SK-N-SH (cell line): ENCODE measurements at regions not wholly inside any gene's neighbourhood (a gene's known extent, or its start where the extent isn't known, plus 50 kb on each side); places are given as distances from the start of the nearest gene placed in this dataset.

ENCODE experiments used
- CTCF ChIA-PET: fragments of 300-600, 350-600 bp; formaldehyde crosslinking; extraction: SDS; loops from one replicate; lab custom pipeline; 2021; lab: Yijun Ruan, JAX
- POLR2A ChIA-PET: fragments of 350-600 bp; sonication (Branson Sonifier 250); formaldehyde crosslinking; extraction: SDS; loops from one replicate; lab custom pipeline; 2020; ENCODE audit warnings: antibody characterized with exemption, inconsistent platforms; lab: Yijun Ruan, JAX
- DNase-seq: peaks from one replicate; pipeline ENCODE4 v3.0.0; 2012
- H2AFZ ChIP-seq: fragments of 200-600 bp; sonication (generic); 2 replicates; pipeline ENCODE4 v1.8.1; 2016; ENCODE audit warnings: antibody characterized with exemption, mild to moderate bottlenecking, low read depth
- H3F3A ChIP-seq: fragments of 200-600 bp; sonication (generic); replicated peaks from 2 replicates; pipeline ENCODE3; 2016; ENCODE audit warnings: antibody characterized with exemption, mild to moderate bottlenecking; ENCODE audit not compliant: insufficient read depth
- H3K27ac ChIP-seq, 2 experiments: fragments of 200-500 bp in 1 of 2; fragments of 200-600 bp in 1 of 2; sonication (Bioruptor generic) in 1 of 2; sonication (generic), shearing (Covaris generic) in 1 of 2; 2 replicates each; pipeline versions ENCODE4 v1.5.1 to v1.6.1; 2014 to 2016; ENCODE audit warnings: low read depth in 2 of 2, inconsistent platforms in 1 of 2, low read length in 1 of 2, mild to moderate bottlenecking in 1 of 2, mixed read lengths in 1 of 2
- H3K27me3 ChIP-seq: fragments of 200-600 bp; sonication (generic), shearing (Covaris generic); 2 replicates; pipeline ENCODE4 v1.6.1; 2016; ENCODE audit warnings: mixed run types; ENCODE audit not compliant: insufficient read depth
- H3K36me3 ChIP-seq, 2 experiments: fragments of 200-500 bp in 1 of 2; fragments of 200-600 bp in 1 of 2; sonication (Bioruptor generic) in 1 of 2; sonication (generic) in 1 of 2; replicated peaks in 1 of 2; 2 replicates each; pipeline versions ENCODE3 to v1.5.1; 2014 to 2016; ENCODE audit warnings: low read length in 1 of 2, mild to moderate bottlenecking in 1 of 2; ENCODE audit not compliant: insufficient read depth in 2 of 2, control insufficient read depth in 1 of 2
- H3K4me1 ChIP-seq, 2 experiments: fragments of 200-500 bp in 1 of 2; fragments of 200-600 bp in 1 of 2; sonication (Bioruptor generic) in 1 of 2; sonication (generic), shearing (Covaris generic) in 1 of 2; 2 replicates each; pipeline versions ENCODE4 v1.5.1 to v1.6.1; 2014 to 2016; ENCODE audit warnings: low read depth in 1 of 2, low read length in 1 of 2, mixed run types in 1 of 2; ENCODE audit not compliant: insufficient read depth in 2 of 2, control insufficient read depth in 1 of 2
- H3K4me2 ChIP-seq: fragments of 200-600 bp; sonication (generic), shearing (Covaris generic); 2 replicates; pipeline ENCODE4 v1.6.1; 2017; ENCODE audit warnings: mixed run types
- H3K4me3 ChIP-seq, 2 experiments: fragments of 200-500 bp in 1 of 2; fragments of 200-600 bp in 1 of 2; sonication (Bioruptor generic) in 1 of 2; sonication (generic), shearing (Covaris generic) in 1 of 2; 2 replicates each; pipeline versions ENCODE4 v1.5.1 to v1.8.1; 2014 to 2016; ENCODE audit warnings: low read depth in 2 of 2, inconsistent platforms in 1 of 2, low read length in 1 of 2, mild to moderate bottlenecking in 1 of 2, mixed read lengths in 1 of 2, moderate library complexity in 1 of 2
- H3K79me2 ChIP-seq: fragments of 200-600 bp; sonication (generic); 2 replicates; pipeline ENCODE4 v1.8.1; 2017; ENCODE audit warnings: mild to moderate bottlenecking; ENCODE audit not compliant: insufficient read depth
- H3K9ac ChIP-seq: fragments of 200-600 bp; sonication (generic); 2 replicates; pipeline ENCODE4 v1.6.1; 2017; ENCODE audit warnings: mixed run types
- H3K9me2 ChIP-seq: fragments of 200-600 bp; sonication (generic); 2 replicates; pipeline ENCODE4 v1.6.1; 2017; ENCODE audit warnings: mixed run types
- H3K9me3 ChIP-seq: fragments of 200-600 bp; sonication (generic); 2 replicates; pipeline ENCODE4 v1.6.1; 2017; ENCODE audit warnings: mixed run types, mild to moderate bottlenecking, moderate library complexity
- H4K20me1 ChIP-seq: fragments of 200-600 bp; sonication (generic); 2 replicates; pipeline ENCODE4 v1.6.1; 2017; ENCODE audit warnings: mild to moderate bottlenecking, mixed run types; ENCODE audit not compliant: insufficient read depth
- CHD2 ChIP-seq: fragments of 150-350 bp; IDR thresholded peaks from 2 replicates; pipeline ENCODE4 v1.6.1; 2018; ENCODE audit warnings: low read length; ENCODE audit not compliant: partially characterized antibody
- ELF1 ChIP-seq: IDR thresholded peaks from 2 replicates; pipeline ENCODE4 v1.4.0; 2012
- EP300 ChIP-seq, 2 experiments: IDR thresholded peaks; 2 replicates each; pipeline versions ENCODE4 v1.4.0 to v1.6.1; 2012; ENCODE audit warnings: borderline replicate concordance in 1 of 2, low read depth in 1 of 2, low read length in 1 of 2
- EZH2phosphoT487 ChIP-seq: fragments of 200-600 bp; sonication (generic); IDR thresholded peaks from 2 replicates; pipeline ENCODE4 v1.6.1; 2017; ENCODE audit warnings: low read depth, mixed run types, mild to moderate bottlenecking, antibody characterized with exemption, moderate library complexity, borderline replicate concordance
- FOSL2 ChIP-seq: IDR thresholded peaks from 2 replicates; pipeline ENCODE4 v1.4.0; 2012; ENCODE audit warnings: low read depth, mild to moderate bottlenecking, moderate library complexity, borderline replicate concordance
- FOXJ3 ChIP-seq: sonication (generic); formaldehyde crosslinking; IDR thresholded peaks from 2 replicates; pipeline ENCODE4 v1.5.1; 2020; ENCODE audit warnings: mild to moderate bottlenecking, missing genetic modification reagents
- NRF1 ChIP-seq: IDR thresholded peaks from 2 replicates; pipeline ENCODE4 v1.6.1; 2012; ENCODE audit warnings: low read depth, mild to moderate bottlenecking, low read length
- POLR2AphosphoS5 ChIP-seq: IDR thresholded peaks from 2 replicates; pipeline ENCODE4 v1.6.1; 2012; ENCODE audit warnings: low read depth, low read length
- RCOR1 ChIP-seq: fragments of 150-350 bp; IDR thresholded peaks from 2 replicates; pipeline ENCODE4 v1.6.1; 2017; ENCODE audit warnings: antibody characterized with exemption, low read length
- SIN3A ChIP-seq: IDR thresholded peaks from 2 replicates; pipeline ENCODE4 v1.6.1; 2012; ENCODE audit warnings: low read depth, mild to moderate bottlenecking, low read length, moderate library complexity, borderline replicate concordance
- SMC3 ChIP-seq: IDR thresholded peaks from 2 replicates; pipeline ENCODE4 v1.6.1; 2012; ENCODE audit warnings: low read depth, low read length, improper control_type of control experiment
- TAF1 ChIP-seq: IDR thresholded peaks from 2 replicates; pipeline ENCODE4 v1.6.1; 2012; ENCODE audit warnings: low read depth, mild to moderate bottlenecking, low read length, moderate library complexity, borderline replicate concordance
- TCF12 ChIP-seq: IDR thresholded peaks from 2 replicates; pipeline ENCODE4 v1.4.0; 2012
- YY1 ChIP-seq: IDR thresholded peaks from 2 replicates; pipeline ENCODE4 v1.4.0; 2012; ENCODE audit warnings: low read depth, mild to moderate bottlenecking
- TF ChIP-seq, protein P1 (sequence below): IDR thresholded peaks from 2 replicates; pipeline ENCODE4 v1.6.1; 2012; ENCODE audit warnings: mild to moderate bottlenecking, low read depth, low read length, moderate library complexity
- TF ChIP-seq, protein P2 (sequence below): IDR thresholded peaks from 2 replicates; pipeline ENCODE4 v1.4.0; 2012; ENCODE audit warnings: low read depth
- TF ChIP-seq, protein P3 (sequence below): IDR thresholded peaks from 2 replicates; pipeline ENCODE4 v1.4.0; 2012; ENCODE audit warnings: low read depth, borderline replicate concordance
- TF ChIP-seq, protein P4 (sequence below): IDR thresholded peaks from 2 replicates; pipeline ENCODE4; 2012

DNA sequence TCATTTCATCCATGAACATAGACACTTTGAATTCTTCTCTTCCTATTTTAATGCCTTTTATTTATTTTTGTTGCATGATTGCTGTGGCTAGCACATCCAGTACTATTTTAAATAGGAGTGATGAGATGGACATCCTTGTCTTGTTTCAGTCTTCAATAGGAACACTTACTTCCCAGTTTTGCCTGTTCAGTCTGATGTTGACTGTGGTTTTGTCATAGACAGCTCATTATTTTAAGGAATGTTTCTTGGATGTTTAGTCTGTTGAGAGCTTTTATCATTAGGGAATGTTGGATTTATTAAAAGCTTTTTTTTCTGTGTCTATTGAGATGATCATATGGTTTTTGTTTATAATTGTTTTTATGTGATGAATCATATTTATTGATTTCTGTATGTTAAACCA lies 586.6 kb downstream of the SLITRK1 start:
- CTCF ChIA-PET, result no interaction called here
- POLR2A ChIA-PET, result no interaction called here

More for the DNA sequence above, 586.6 kb downstream of the SLITRK1 start:
- no peaks in the 10 kb centered on the region for H3K9me3 ChIP-seq
- no peak for DNase-seq
- H3K27me3 ChIP-seq, result no peaks in the 10 kb centered on the region
- TF ChIP-seq NRF1 (no peak), FOXJ3 (CRISPR knock-in tag) (no peak), TCF12 (no peak), RCOR1 (no peak), ELF1 (no peak), YY1 (no peak), CHD2 (no peak), FOSL2 (no peak), EP300 (IDR thresholded peaks at IDR 0.05; ENCODE audit: borderline replicate concordance in 1 of 2, low read depth in 1 of 2, low read length in 1 of 2) (no peak), TAF1 (no peak), SIN3A (no peak), POLR2AphosphoS5 (no peak), EZH2phosphoT487 (no peak), SMC3 (no peak)
- TF ChIP-seq, protein P1, sequence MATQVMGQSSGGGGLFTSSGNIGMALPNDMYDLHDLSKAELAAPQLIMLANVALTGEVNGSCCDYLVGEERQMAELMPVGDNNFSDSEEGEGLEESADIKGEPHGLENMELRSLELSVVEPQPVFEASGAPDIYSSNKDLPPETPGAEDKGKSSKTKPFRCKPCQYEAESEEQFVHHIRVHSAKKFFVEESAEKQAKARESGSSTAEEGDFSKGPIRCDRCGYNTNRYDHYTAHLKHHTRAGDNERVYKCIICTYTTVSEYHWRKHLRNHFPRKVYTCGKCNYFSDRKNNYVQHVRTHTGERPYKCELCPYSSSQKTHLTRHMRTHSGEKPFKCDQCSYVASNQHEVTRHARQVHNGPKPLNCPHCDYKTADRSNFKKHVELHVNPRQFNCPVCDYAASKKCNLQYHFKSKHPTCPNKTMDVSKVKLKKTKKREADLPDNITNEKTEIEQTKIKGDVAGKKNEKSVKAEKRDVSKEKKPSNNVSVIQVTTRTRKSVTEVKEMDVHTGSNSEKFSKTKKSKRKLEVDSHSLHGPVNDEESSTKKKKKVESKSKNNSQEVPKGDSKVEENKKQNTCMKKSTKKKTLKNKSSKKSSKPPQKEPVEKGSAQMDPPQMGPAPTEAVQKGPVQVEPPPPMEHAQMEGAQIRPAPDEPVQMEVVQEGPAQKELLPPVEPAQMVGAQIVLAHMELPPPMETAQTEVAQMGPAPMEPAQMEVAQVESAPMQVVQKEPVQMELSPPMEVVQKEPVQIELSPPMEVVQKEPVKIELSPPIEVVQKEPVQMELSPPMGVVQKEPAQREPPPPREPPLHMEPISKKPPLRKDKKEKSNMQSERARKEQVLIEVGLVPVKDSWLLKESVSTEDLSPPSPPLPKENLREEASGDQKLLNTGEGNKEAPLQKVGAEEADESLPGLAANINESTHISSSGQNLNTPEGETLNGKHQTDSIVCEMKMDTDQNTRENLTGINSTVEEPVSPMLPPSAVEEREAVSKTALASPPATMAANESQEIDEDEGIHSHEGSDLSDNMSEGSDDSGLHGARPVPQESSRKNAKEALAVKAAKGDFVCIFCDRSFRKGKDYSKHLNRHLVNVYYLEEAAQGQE, result no peak
- TF ChIP-seq, protein P2, sequence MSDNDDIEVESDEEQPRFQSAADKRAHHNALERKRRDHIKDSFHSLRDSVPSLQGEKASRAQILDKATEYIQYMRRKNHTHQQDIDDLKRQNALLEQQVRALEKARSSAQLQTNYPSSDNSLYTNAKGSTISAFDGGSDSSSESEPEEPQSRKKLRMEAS, result no peak
- TF ChIP-seq, protein P3, sequence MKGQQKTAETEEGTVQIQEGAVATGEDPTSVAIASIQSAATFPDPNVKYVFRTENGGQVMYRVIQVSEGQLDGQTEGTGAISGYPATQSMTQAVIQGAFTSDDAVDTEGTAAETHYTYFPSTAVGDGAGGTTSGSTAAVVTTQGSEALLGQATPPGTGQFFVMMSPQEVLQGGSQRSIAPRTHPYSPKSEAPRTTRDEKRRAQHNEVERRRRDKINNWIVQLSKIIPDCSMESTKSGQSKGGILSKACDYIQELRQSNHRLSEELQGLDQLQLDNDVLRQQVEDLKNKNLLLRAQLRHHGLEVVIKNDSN, result no peak
- TF ChIP-seq, protein P4, sequence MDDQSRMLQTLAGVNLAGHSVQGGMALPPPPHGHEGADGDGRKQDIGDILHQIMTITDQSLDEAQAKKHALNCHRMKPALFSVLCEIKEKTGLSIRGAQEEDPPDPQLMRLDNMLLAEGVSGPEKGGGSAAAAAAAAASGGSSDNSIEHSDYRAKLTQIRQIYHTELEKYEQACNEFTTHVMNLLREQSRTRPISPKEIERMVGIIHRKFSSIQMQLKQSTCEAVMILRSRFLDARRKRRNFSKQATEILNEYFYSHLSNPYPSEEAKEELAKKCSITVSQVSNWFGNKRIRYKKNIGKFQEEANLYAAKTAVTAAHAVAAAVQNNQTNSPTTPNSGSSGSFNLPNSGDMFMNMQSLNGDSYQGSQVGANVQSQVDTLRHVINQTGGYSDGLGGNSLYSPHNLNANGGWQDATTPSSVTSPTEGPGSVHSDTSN, result no peak
- no peaks in the 10 kb centered on the region for H3K4me1 ChIP-seq
- H4K20me1 ChIP-seq, result no peaks in the 10 kb centered on the region
- H3K79me2 ChIP-seq, result no peaks in the 10 kb centered on the region
- no peak overlapping the region for H3K4me2 ChIP-seq
- no peak overlapping the region for H2AFZ ChIP-seq
- no peaks in the 10 kb centered on the region for H3K9me2 ChIP-seq
- H3K9ac ChIP-seq, result no peak overlapping the region
- no peaks in the 10 kb centered on the region for H3F3A ChIP-seq
- no peak overlapping the region for H3K4me3 ChIP-seq
- no peak overlapping the region for H3K27ac ChIP-seq
- no peaks in the 10 kb centered on the region for H3K36me3 ChIP-seq
